ENCODE measurements at regions not wholly inside any gene's neighbourhood (a gene's known extent, or its start where the extent isn't known, plus 50 kb on each side); places are given as distances from the start of the nearest gene placed in this dataset.

GRCh38 chr7:114309729-114310128 lies 104.9 kb upstream of the FOXP2 start:
- DNase-seq (ENCODE audit: low read depth), result no peak
- TF ChIP-seq CTCF (IDR thresholded peaks at IDR 0.05; ENCODE audit: low read length, missing control alignments), result no peak
- H3K4me3 ChIP-seq (replicated peaks; ENCODE audit: low read depth, low read length), result no peak overlapping the region

GRCh38 chr7:114303301-114303700 lies 111.3 kb upstream of the FOXP2 start:
- TF ChIP-seq CTCF (IDR thresholded peaks at IDR 0.05; ENCODE audit: low read length, missing control alignments), result no peak
- no peak for DNase-seq (ENCODE audit: low read depth)
- H3K4me3 ChIP-seq (replicated peaks; ENCODE audit: low read depth, low read length), result no peak overlapping the region

GRCh38 chr7:114302858-114303257 lies 111.8 kb upstream of the FOXP2 start:
- no peak for TF ChIP-seq CTCF (IDR thresholded peaks at IDR 0.05; ENCODE audit: low read length, missing control alignments)
- no peak overlapping the region for H3K4me3 ChIP-seq (replicated peaks; ENCODE audit: low read depth, low read length)
- DNase-seq (ENCODE audit: low read depth), result no peak

- no peak overlapping the region for H3K4me3 ChIP-seq (replicated peaks; ENCODE audit: low read depth, low read length)
- TF ChIP-seq CTCF (IDR thresholded peaks at IDR 0.05; ENCODE audit: low read length, missing control alignments), result no peak
- no peak for DNase-seq (ENCODE audit: low read depth)
Measured at GRCh38 chr7:114298011-114298410, 116.6 kb upstream of the FOXP2 start.

GRCh38 chr7:114297121-114297520 lies 117.5 kb upstream of the FOXP2 start:
- DNase-seq (ENCODE audit: low read depth), result no peak
- no peak overlapping the region for H3K4me3 ChIP-seq (replicated peaks; ENCODE audit: low read depth, low read length)
- no peak for TF ChIP-seq CTCF (IDR thresholded peaks at IDR 0.05; ENCODE audit: low read length, missing control alignments)

GRCh38 chr7:114295522-114295921 lies 119.1 kb upstream of the FOXP2 start:
- DNase-seq (ENCODE audit: low read depth), result no peak
- no peak for TF ChIP-seq CTCF (IDR thresholded peaks at IDR 0.05; ENCODE audit: low read length, missing control alignments)
- no peak overlapping the region for H3K4me3 ChIP-seq (replicated peaks; ENCODE audit: low read depth, low read length)

- no peak for TF ChIP-seq CTCF (IDR thresholded peaks at IDR 0.05; ENCODE audit: low read length, missing control alignments)
- no peak for DNase-seq (ENCODE audit: low read depth)
- no peak overlapping the region for H3K4me3 ChIP-seq (replicated peaks; ENCODE audit: low read depth, low read length)
Measured at GRCh38 chr7:114294036-114294435, 120.6 kb upstream of the FOXP2 start.

Data from fibroblast of pulmonary artery (primary cell).